ENCODE measurements at regions not wholly inside any gene's neighbourhood (a gene's known extent, or its start where the extent isn't known, plus 50 kb on each side); places are given as distances from the start of the nearest gene placed in this dataset.

GRCh38 chr7:120030876-120031275, 242.1 kb upstream of the KCND2 start:
- TF ChIP-seq PKNOX1 (IDR thresholded peaks at IDR 0.05) (no peak), LEF1 (IDR thresholded peaks at IDR 0.05; ENCODE audit: borderline replicate concordance) (no peak), FOXK2 (IDR thresholded peaks at IDR 0.05) (no peak)
